Muscle of leg (tissue), 3 donors: ENCODE measurements at regions not wholly inside any gene's neighbourhood (a gene's known extent, or its start where the extent isn't known, plus 50 kb on each side); places are given as distances from the start of the nearest gene placed in this dataset.
"Not testable (repeated sequence)": the region's sequence is repeated elsewhere in the genome, so short reads cannot be mapped to it uniquely, and the experiment has no call there.

Experiments used
- DNase-seq: peaks from one replicate; pipeline ENCODE4 v3.0.0; 2013
- H3K27ac ChIP-seq: one replicate; pipeline ENCODE4 v1.5.1; 2013; ENCODE audit warnings: mild to moderate bottlenecking, low read length, control low read depth
- H3K27me3 ChIP-seq: one replicate; pipeline ENCODE4 v1.6.1; 2013; ENCODE audit warnings: low read length; ENCODE audit not compliant: control insufficient read depth, insufficient read depth
- H3K36me3 ChIP-seq: one replicate; pipeline ENCODE4 v1.6.1; 2013; ENCODE audit warnings: low read length; ENCODE audit not compliant: control insufficient read depth, insufficient read depth
- H3K4me1 ChIP-seq: one replicate; pipeline ENCODE4 v1.6.1; 2013; ENCODE audit warnings: low read length; ENCODE audit not compliant: control insufficient read depth, insufficient read depth
- H3K4me3 ChIP-seq: one replicate; pipeline ENCODE4 v1.5.1; 2013; ENCODE audit warnings: low read length, control low read depth
- H3K9me3 ChIP-seq: replicated peaks from 2 replicates; pipeline ENCODE4 v1.6.1; 2013; ENCODE audit warnings: low read depth, low read length; ENCODE audit not compliant: control insufficient read depth
- WGBS: methylation state at CpG from one replicate; pipeline ENCODE4 v1.1.5; 2013; ENCODE audit warnings: missing lambda C conversion rate; ENCODE audit not compliant: insufficient coverage; 5-methylcytosine and 5-hydroxymethylcytosine counted together

DNA sequence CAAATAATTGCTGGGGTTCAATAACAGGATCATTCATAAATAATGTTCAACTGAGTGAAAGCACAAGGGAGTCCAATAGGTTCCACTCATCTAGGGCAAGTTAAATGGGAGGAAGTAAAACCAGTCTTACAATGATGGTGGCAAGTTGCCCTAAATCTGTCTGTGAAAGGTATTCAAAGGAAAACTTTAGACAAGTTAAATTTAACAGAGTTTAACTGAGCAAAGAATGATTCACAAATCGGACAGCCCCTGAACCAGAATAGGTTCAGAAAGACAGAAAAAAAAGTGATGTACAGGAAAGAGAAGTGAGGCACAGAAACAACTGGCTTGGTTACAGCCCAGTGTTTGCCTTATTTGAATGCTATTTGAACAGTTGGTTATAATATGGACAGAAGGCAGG is 183.5 kb upstream of the ADGRL4 start:
- Histone ChIP-seq H3K27me3 (no peaks in the 10 kb centered on the region), H3K9me3 (no peaks in the 10 kb centered on the region), H3K27ac (no peak overlapping the region), H3K36me3 (no peaks in the 10 kb centered on the region), H3K4me1 (no peaks in the 10 kb centered on the region), H3K4me3 (no peak overlapping the region)
- WGBS, result 100% methylated on average over 1 of the region's 1 CpG
- no peak for DNase-seq

DNA sequence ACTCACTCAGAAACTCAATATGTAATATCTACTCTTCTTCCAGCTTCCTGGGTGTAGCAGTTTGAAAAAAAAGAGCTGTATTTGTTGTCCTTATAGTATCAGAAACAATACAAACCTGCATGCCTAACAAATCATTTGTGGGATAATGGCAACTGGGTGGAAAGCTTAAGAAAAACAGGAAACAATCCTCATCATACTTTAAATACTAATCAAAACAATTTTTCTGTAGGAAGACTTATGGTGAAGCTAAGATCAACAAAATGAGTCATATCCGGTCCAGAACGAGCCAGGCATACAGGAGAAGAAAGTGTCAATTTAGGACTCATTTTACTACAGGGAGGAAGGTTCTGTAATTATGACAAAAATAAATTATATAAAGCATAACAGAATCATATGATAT is 181.8 kb upstream of the ADGRL4 start:
- no peaks in the 10 kb centered on the region for H3K36me3 ChIP-seq
- H3K9me3 ChIP-seq, result no peaks in the 10 kb centered on the region
- H3K4me1 ChIP-seq, result no peaks in the 10 kb centered on the region
- peak; percentile 30 for DNase-seq
- no peak overlapping the region for H3K4me3 ChIP-seq
- no CpG with 5 or more reads among the region's 2 CpGs for WGBS
- peak overlapping the region; percentile 35 for H3K27ac ChIP-seq
- no peaks in the 10 kb centered on the region for H3K27me3 ChIP-seq

DNA sequence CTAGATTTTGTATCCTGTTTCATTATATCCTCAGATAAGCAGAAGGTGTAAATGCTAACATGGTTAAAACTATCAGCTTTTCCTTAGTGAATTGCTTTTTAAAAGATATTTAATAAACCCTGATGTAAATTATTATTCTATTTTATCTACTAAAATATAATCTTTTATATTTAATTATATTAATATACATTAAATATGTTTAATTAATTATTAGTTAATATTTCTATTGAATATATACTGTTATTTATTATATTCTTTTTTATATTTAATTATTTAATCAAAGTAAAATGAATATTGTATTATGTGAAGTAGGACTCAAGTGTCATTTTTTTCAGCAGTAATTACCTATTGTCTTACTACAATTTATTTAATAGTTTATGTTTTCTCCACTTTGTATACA is 179.7 kb upstream of the ADGRL4 start:
- no peak for DNase-seq
- H3K36me3 ChIP-seq, result no peaks in the 10 kb centered on the region
- H3K4me3 ChIP-seq, result no peak overlapping the region
- no peaks in the 10 kb centered on the region for H3K27me3 ChIP-seq
- H3K9me3 ChIP-seq, result no peaks in the 10 kb centered on the region
- no peaks in the 10 kb centered on the region for H3K4me1 ChIP-seq
- H3K27ac ChIP-seq, result no peak overlapping the region

DNA sequence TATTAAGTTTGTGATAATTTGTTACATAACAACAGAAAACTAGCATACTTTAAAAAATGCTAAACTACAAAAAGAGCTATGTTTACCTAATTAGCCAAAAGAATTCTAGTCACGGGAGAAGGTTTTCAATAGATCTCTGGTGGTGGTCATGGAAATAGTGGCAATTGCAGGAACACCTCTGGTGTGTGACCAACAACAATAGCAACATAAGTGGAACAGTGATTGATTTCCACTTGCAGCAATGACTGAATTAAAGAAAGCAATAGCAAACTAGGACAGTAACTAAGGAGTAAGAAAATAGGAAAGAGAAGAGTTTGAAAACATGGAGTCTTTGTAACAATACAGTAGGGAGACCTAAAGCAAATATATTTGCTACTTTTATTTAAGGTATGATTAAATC is 171.3 kb upstream of the ADGRL4 start:
- no CpG with 5 or more reads among the region's 1 CpG for WGBS

DNA sequence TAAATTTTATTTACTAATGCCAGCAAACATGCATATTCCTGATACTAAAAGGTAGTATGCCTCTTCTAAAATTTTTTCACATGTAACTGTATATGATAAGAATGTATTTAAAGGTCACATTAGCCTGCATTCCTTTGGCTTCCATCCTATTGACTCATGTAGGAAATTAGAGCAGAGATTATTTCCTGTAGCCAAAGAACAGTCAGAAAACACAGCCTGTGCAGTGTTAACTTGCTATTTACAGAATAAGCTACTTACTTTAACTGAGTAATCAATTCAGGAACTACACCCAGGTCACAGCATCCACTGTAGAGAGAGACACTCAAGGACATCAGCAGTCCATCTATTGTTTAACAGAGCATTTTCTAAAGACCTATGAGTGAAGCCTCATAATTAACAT is 154.5 kb upstream of the ADGRL4 start:
- no peaks in the 10 kb centered on the region for H3K27me3 ChIP-seq
- H3K4me1 ChIP-seq, result no peaks in the 10 kb centered on the region
- H3K36me3 ChIP-seq, result no peaks in the 10 kb centered on the region
- peak; percentile 14 for DNase-seq
- H3K27ac ChIP-seq, result no peak overlapping the region
- no peaks in the 10 kb centered on the region for H3K9me3 ChIP-seq
- no peak overlapping the region for H3K4me3 ChIP-seq

More for the DNA sequence above, 171.3 kb upstream of the ADGRL4 start:
- no peak overlapping the region for H3K27ac ChIP-seq
- H3K4me1 ChIP-seq, result no peaks in the 10 kb centered on the region
- DNase-seq, result no peak
- no peaks in the 10 kb centered on the region for H3K36me3 ChIP-seq
- no peak overlapping the region for H3K4me3 ChIP-seq
- H3K9me3 ChIP-seq, result peaks cover 2% of the 10 kb centered on the region
- H3K27me3 ChIP-seq, result no peaks in the 10 kb centered on the region

DNA sequence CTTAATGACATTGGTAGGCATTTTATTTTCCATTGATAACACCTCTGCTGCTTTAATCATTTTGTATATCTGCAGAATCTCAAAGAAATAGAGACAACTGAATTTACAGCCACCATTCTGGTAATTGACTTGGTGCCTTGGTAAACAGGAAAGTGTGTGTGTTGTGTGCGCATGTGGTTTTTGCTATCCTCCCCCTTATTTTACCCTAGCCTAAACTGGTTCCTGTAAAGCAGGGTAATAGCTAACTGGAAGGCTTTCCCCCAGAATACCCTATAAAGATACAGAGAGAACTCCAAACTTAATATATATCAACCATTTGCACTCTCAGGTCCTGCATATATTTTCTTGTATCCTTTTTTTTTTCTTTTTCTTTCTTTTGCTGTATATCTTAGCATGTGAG is 149.5 kb upstream of the ADGRL4 start:
- no peak for DNase-seq
- Histone ChIP-seq H3K27me3 (no peaks in the 10 kb centered on the region), H3K4me3 (no peak overlapping the region), H3K9me3 (no peaks in the 10 kb centered on the region), H3K36me3 (no peaks in the 10 kb centered on the region), H3K4me1 (no peaks in the 10 kb centered on the region), H3K27ac (no peak overlapping the region)
- WGBS, result no CpG with 5 or more reads among the region's 1 CpG

DNA sequence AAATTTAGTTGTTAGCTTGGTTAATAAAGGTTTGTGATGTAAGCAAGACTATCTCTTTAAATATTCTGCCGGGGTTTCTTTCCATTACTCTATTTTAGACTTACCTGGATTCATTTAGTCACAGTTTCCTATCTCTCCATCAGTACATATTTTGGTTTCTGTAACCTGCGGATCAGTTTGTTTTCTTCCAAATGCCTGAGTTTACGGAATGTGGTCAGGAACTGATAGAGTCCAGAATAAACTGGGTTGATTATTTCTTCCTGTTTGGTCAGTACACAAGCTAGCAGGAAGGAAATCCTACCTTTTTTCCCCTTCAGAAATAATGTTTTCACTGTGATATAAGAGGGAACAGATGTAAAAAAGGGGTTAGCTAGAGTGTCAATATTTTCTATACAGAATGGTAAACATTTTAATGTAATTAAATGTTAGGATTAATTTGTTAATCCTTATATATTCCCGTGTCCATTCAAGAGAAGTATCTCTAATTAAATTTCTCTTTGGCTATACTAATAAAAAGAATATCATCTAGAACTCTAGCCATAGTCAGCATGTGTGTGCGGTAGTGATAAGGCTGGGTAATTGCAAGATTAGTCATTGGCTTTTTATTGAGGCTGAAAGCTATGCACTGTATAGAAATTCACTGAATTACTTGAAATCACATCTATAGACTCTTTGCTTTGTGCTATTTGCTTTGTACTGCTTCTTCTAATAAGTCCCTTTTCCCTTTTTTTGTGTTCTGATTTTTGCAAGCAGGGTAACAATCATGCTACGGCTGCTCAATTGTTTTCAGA is 144.7 kb upstream of the ADGRL4 start:
- H3K27ac ChIP-seq, result no peak overlapping the region
- no peak overlapping the region for H3K4me3 ChIP-seq
- H3K9me3 ChIP-seq, result no peaks in the 10 kb centered on the region
- WGBS, result no CpG with 5 or more reads among the region's 6 CpGs
- no peak for DNase-seq
- no peaks in the 10 kb centered on the region for H3K27me3 ChIP-seq
- H3K4me1 ChIP-seq, result peaks cover 2% of the 10 kb centered on the region
- H3K36me3 ChIP-seq, result no peaks in the 10 kb centered on the region

DNA sequence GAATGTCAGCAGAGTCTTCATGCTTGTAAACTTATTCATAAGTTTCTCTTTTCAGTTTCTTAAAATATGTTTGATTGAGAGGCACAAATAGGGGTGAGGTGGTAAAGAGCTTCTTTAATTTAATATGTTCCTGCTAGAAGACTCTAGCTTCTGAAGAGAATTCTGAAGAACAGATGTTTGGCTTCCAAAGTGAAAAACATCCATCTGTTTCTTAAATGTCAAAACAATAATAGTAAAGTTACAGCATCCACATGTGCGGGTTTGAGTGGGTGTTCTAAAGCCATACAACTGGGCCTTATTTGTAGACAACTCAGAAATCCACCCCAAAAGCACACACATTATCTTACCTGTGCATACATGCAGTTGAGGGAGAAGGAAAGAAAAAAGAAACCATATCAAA is 144.0 kb upstream of the ADGRL4 start:
- no peak overlapping the region for H3K4me3 ChIP-seq
- H3K9me3 ChIP-seq, result no peaks in the 10 kb centered on the region
- no peak overlapping the region for H3K27ac ChIP-seq
- no CpG with 5 or more reads among the region's 1 CpG for WGBS
- H3K4me1 ChIP-seq, result peaks cover 2% of the 10 kb centered on the region
- H3K36me3 ChIP-seq, result no peaks in the 10 kb centered on the region
- no peaks in the 10 kb centered on the region for H3K27me3 ChIP-seq
- peak; percentile 33 for DNase-seq

DNA sequence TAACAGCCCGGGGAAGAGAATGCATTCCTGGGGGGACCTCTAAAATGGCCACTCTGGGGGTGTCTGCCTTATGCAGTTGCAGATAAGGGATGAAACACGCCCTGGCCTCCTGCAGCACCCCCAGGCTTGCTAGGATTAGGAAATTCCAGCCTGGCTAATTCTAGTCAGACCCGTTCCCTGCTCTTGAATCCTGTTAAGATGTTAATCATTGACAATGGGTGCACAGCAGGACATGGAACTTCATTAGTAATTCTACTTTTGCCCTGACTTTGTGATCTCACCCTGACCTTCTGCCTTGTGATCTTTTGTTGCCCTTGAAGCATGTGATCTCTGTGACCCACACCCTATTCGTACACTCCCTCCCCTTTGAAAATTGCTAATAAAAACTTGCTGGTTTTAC is 131.7 kb upstream of the ADGRL4 start:
- not testable (repeated sequence) for H3K4me3 ChIP-seq, DNase-seq, H3K9me3 ChIP-seq, H3K4me1 ChIP-seq, H3K27me3 ChIP-seq, H3K36me3 ChIP-seq, H3K27ac ChIP-seq
- 86% methylated on average over 2 of the region's 4 CpGs for WGBS

DNA sequence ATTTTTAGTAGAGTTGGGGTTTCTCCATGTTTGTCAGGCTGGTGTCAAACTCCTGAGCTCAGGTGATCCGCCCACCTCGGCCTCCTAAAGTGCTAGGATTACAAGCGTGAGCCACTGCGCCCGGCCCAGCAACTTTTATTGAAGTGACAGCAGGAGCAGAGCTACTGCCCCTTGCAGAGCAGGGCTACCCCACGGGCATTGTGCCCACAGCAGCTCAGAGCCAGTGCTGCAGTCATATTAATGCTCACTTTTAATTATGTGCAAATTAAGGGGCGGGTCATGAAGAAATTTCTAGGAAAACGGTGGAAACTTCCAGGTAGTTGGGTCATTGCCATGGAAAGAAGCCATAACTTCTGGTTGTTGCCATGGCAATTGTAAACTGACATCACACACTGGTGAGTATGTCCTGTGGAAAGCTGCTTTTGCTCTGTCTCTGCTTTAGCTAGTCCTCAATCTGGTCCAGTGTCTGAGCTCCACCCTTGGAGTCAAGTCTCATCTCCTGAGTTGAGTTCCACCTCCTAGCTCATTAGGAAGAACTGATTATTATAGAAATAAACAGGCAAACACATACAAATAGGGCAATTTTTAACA is 127.3 kb upstream of the ADGRL4 start:
- Histone ChIP-seq H3K4me3 (no peak overlapping the region), H3K9me3 (no peaks in the 10 kb centered on the region), H3K36me3 (no peaks in the 10 kb centered on the region), H3K27me3 (no peaks in the 10 kb centered on the region), H3K27ac (no peak overlapping the region), H3K4me1 (no peaks in the 10 kb centered on the region)
- DNase-seq, result peak; percentile 9
- WGBS, result 89% methylated on average over 5 of the region's 8 CpGs

DNA sequence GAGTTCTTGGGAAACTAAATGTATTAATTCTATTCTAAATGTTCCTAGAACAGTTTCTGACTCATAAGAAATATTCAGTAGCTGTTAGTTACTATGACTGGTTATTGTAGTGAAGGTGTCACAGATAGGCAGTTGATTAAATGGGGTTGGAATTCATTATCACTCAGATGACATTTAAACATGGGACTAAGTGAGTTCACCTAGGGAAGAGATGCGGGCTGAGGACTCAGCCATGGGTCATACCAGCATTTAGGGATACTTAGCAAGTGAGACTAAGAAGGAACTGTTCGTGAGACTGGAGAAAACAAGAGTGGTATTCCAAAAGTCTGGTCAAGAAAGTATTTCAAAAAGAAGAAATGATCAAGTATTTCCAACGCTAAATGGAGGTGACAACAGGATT is 125.1 kb upstream of the ADGRL4 start:
- no peak for DNase-seq

More for the DNA sequence above, 125.1 kb upstream of the ADGRL4 start:
- no peak overlapping the region for H3K4me3 ChIP-seq
- H3K36me3 ChIP-seq, result no peaks in the 10 kb centered on the region
- H3K4me1 ChIP-seq, result no peaks in the 10 kb centered on the region
- H3K27ac ChIP-seq, result no peak overlapping the region
- WGBS, result 63% methylated on average over 3 of the region's 3 CpGs
- H3K27me3 ChIP-seq, result no peaks in the 10 kb centered on the region
- no peaks in the 10 kb centered on the region for H3K9me3 ChIP-seq
